Right lobe of liver (tissue), 6 donors: ENCODE measurements at regions not wholly inside any gene's neighbourhood (a gene's known extent, or its start where the extent isn't known, plus 50 kb on each side); places are given as distances from the start of the nearest gene placed in this dataset.
"Not testable (repeated sequence)": the region's sequence is repeated elsewhere in the genome, so short reads cannot be mapped to it uniquely, and the experiment has no call there.

Experiments
- ATAC-seq, 4 donors: fragments of 200-7000 bp; cut with Tn5 transposase; one replicate each; pipeline ENCODE4 v1.9.1; 2020; ENCODE audit warnings: mild to moderate bottlenecking in 4 of 4, moderate library complexity in 4 of 4
- DNase-seq, 3 donors: peaks; one replicate each; pipeline ENCODE4 v3.0.0-alpha.2; 2020
- H3K27ac ChIP-seq, 3 donors: fragments of 200-600 bp; one replicate each; pipeline ENCODE4 v1.8.0; 2022
- H3K27me3 ChIP-seq, 2 donors: fragments of 200-600 bp; one replicate each; pipeline ENCODE4 v1.8.0; 2022
- H3K36me3 ChIP-seq, 4 donors: fragments of 200-600 bp; sonication (generic) in 1 of 4; one replicate each; pipeline versions ENCODE4 v1.5.1 to v1.8.0; 2017 to 2022; ENCODE audit warnings: control low read depth in 1 of 4
- H3K4me1 ChIP-seq, 4 donors: fragments of 200-600 bp; sonication (generic) in 1 of 4; one replicate each; pipeline versions ENCODE4 v1.5.1 to v1.8.0; 2017 to 2022; ENCODE audit warnings: control low read depth in 1 of 4
- H3K4me3 ChIP-seq, 3 donors: fragments of 200-600 bp; one replicate each; pipeline ENCODE4 v1.8.0; 2022
- H3K9me3 ChIP-seq, 4 donors: fragments of 200-600 bp; sonication (generic) in 1 of 4; one replicate each; pipeline versions ENCODE4 v1.5.1 to v1.8.0; 2017 to 2022; ENCODE audit warnings: control low read depth in 1 of 4
- POLR2A ChIP-seq: fragments of 450-650 bp; IDR thresholded peaks from one replicate; pipeline ENCODE4 v1.6.1; 2017; ENCODE audit warnings: antibody characterized with exemption, mild to moderate bottlenecking
- WGBS: methylation state at CpG from one replicate; pipeline ENCODE4 v1.1.6; 2018; ENCODE audit warnings: low coverage, low lambda C conversion rate; ENCODE audit not compliant: insufficient coverage; ENCODE audit errors: missing lambda C conversion rate; 5-methylcytosine and 5-hydroxymethylcytosine counted together
- intact Hi-C, 2 donors: fragments of 100-400 bp; cut with DNase I; formaldehyde crosslinking; loops; one replicate each; pipeline versions ENCODE4 v1.11.2 to v1.14.1; 2022
- TF ChIP-seq, protein P1 (sequence below), 4 donors: fragments of 200-600 bp in 3 of 4; fragments of 450-650 bp in 1 of 4; IDR thresholded peaks; one replicate each; pipeline versions ENCODE4 v1.5.1 to v1.8.0; 2016 to 2022; ENCODE audit warnings: antibody characterized with exemption in 4 of 4, mild to moderate bottlenecking in 2 of 4
- donor health status: DM: no; HTN: yes; CAD: no.
- donor health status: DM: no; HTN: no; CAD: no.
- donor health status: DM: no; HTN: no; CAD: no.
- donor health status: DM: no; HTN: yes; CAD: no.
- donor health status: DM: no; HTN: yes; CAD: no.

DNA sequence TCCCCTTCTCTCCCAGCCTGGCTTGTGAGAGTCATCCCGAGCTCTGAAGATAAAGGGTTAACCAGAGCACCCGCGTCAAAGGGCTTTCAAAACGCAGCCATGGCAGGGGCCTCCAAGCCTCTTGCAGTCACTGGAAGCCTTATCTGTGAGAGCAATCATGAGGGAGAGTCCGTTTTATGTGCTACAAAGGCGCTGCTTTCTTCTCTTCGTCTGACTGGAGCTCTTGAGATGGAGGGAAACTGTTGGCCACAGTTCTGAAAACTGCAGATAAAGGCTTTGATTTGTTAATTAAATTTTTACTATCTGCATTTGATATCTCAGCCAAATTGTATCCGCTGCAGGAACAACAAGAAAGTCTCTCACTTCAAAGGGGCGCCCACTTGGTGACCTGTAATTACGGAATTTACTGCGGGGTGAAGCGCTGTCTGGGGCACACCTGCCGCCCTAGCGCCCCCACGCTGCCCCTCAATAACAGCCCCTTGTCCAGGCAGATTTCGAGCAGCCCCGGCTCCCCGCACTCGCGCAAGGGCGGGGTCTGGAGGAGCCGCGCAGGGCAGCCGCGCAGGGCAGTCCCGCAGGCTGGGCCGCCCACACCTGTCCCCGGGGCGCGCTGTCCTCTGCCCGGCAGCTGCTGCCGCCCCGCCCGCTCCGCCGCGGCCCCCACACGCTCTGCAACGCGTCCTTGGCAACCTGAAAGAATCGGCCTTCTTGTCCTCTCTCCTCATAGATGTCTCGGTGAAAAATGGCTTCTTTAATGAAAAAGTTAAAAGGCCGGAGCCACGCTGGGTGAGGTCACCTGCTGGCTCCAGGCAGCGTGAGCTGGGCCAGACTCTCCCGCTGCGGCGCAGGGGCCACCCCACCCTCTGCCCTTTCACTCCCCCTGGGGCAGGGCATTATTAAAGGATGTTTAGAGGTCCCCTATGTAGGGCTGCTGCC is 217.9 kb downstream of the VAPA start:
- TF ChIP-seq POLR2A, result no peak
- TF ChIP-seq, protein P1, sequence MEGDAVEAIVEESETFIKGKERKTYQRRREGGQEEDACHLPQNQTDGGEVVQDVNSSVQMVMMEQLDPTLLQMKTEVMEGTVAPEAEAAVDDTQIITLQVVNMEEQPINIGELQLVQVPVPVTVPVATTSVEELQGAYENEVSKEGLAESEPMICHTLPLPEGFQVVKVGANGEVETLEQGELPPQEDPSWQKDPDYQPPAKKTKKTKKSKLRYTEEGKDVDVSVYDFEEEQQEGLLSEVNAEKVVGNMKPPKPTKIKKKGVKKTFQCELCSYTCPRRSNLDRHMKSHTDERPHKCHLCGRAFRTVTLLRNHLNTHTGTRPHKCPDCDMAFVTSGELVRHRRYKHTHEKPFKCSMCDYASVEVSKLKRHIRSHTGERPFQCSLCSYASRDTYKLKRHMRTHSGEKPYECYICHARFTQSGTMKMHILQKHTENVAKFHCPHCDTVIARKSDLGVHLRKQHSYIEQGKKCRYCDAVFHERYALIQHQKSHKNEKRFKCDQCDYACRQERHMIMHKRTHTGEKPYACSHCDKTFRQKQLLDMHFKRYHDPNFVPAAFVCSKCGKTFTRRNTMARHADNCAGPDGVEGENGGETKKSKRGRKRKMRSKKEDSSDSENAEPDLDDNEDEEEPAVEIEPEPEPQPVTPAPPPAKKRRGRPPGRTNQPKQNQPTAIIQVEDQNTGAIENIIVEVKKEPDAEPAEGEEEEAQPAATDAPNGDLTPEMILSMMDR (IDR thresholded peaks at IDR 0.05), result no peak
- Histone ChIP-seq H3K4me1 (peaks cover 0 to 9% (median 0%) of the 10 kb centered on the region in 4 donors), H3K27me3 (no peaks in the 10 kb centered on the region), H3K4me3 (peak overlapping the region in 1 of 3 donors; percentile 16), H3K27ac (no peak overlapping the region), H3K9me3 (no peaks in the 10 kb centered on the region), H3K36me3 (no peaks in the 10 kb centered on the region)
- DNase-seq (no peak), ATAC-seq (peak; percentile 39 to 64 (median 58))
- 7% methylated on average over 21 of the region's 48 CpGs for WGBS
- intact Hi-C loops, result no loop called here

DNA sequence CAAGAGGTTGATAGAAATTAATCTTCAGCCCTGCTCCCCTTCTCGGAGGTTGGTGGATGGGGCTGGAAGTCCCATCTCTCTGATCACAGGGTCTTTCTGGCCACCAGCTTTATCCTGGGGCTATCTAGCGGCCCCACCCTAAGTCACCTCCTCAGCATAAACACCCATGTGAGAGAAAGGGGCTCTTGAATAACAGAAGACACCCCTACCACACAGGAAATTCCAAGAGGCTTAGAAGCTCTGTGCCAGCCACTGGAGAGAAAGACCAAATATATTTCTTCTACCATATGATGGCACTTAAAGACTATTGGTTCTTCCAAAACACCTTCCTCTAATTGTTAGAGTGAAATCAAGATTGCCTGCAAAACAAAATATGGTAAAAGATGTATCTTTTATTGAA is 219.7 kb downstream of the VAPA start:
- no peak for ATAC-seq
- Histone ChIP-seq H3K4me3 (no peak overlapping the region), H3K9me3 (no peaks in the 10 kb centered on the region), H3K36me3 (no peaks in the 10 kb centered on the region), H3K4me1 (peaks cover 0 to 9% (median 0%) of the 10 kb centered on the region in 4 donors), H3K27ac (no peak overlapping the region), H3K27me3 (no peaks in the 10 kb centered on the region)
- DNase-seq, result no peak
- no peak for TF ChIP-seq POLR2A
- TF ChIP-seq, protein P1 (IDR thresholded peaks at IDR 0.05), result no peak
- intact Hi-C loops, result no loop called here
- WGBS, result 71% methylated on average over 1 of the region's 2 CpGs

DNA sequence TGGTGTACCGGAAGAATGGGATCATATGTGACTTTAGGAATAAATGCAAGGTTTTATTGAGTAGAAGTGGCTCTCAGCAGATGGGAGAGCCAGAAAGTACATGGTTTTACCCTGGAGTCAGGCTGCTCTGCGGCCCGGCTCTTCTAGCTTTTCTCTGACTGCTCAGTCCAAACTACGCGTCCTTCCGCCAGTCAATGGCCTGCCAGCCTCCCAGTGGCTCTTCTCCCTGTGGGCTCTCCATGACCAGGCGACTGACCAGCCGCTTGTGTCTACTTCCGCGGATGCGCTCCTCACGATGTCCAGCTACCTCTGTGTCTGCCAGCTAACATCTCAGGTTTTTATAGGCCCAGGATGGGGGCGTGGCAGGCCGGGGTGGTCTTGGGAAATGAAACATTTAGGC is 220.4 kb downstream of the VAPA start:
- H3K27me3 ChIP-seq, result no peaks in the 10 kb centered on the region
- no peak overlapping the region for H3K4me3 ChIP-seq
- 75% methylated on average over 4 of the region's 14 CpGs for WGBS
- H3K27ac ChIP-seq, result no peak overlapping the region
- no peak for TF ChIP-seq POLR2A
- no peaks in the 10 kb centered on the region for H3K36me3 ChIP-seq
- no peaks in the 10 kb centered on the region for H3K9me3 ChIP-seq
- H3K4me1 ChIP-seq, result peaks cover 0 to 9% (median 0%) of the 10 kb centered on the region in 4 donors
- ATAC-seq (no peak), DNase-seq (no peak)
- intact Hi-C loops, result no loop called here

DNA sequence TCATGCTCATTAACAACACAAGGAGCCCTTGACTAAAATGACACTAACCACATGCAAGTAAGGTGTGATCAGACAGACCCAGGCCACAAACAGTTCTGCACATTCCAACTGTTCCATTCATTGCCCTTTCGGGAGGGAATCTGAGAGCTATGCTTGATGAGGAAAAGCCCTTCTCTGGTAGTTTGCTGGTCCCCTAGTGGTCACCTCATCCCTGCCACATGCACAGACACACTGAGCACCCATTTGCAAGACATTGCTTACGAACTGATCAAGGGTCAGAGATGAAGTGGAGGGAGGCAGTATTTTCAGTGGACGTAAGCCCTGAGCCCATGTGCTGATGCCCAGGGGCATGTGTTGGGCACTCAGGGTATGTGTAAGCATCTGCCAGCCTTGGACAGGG is 220.9 kb downstream of the VAPA start:
- intact Hi-C loops, H3K27ac ChIP-seq, H3K36me3 ChIP-seq, ATAC-seq, H3K4me1 ChIP-seq, DNase-seq, H3K4me3 ChIP-seq, H3K9me3 ChIP-seq, H3K27me3 ChIP-seq: not testable (repeated sequence)
- 80% methylated on average over 1 of the region's 3 CpGs for WGBS

GRCh38 chr18:10135302-10135926 is 221.6 kb downstream of the VAPA start:
- TF ChIP-seq, protein P1 (IDR thresholded peaks at IDR 0.05), result no peak
- TF ChIP-seq POLR2A, result no peak
- DNase-seq (no peak), ATAC-seq (no peak)
- H3K36me3 ChIP-seq, result no peaks in the 10 kb centered on the region
- no peak overlapping the region for H3K27ac ChIP-seq
- no peaks in the 10 kb centered on the region for H3K27me3 ChIP-seq
- no peak overlapping the region for H3K4me3 ChIP-seq
- intact Hi-C loops, result no loop called here
- H3K4me1 ChIP-seq, result peaks cover 0 to 9% (median 0%) of the 10 kb centered on the region in 4 donors
- no peaks in the 10 kb centered on the region for H3K9me3 ChIP-seq
- 58% methylated on average over 3 of the region's 3 CpGs for WGBS
